Central memory CD8-positive, alpha-beta T cell (primary cell): ENCODE measurements at regions not wholly inside any gene's neighbourhood (a gene's known extent, or its start where the extent isn't known, plus 50 kb on each side); places are given as distances from the start of the nearest gene placed in this dataset.

Source experiments
- ATAC-seq: fragments of 150-1000 bp; cut with Tn5 transposase; replicated peaks from 2 replicates; pipeline ENCODE4 v1.10.0; 2022; ENCODE audit warnings: mild to moderate bottlenecking, moderate FRiP score, moderate number of reproducible peaks; ENCODE audit not compliant: poor library complexity, severe bottlenecking; ENCODE audit errors: extremely low read depth
- DNase-seq, 2 donors: peaks; one replicate each; pipeline ENCODE4 v3.0.0; 2021; ENCODE audit warnings: low spot score in 2 of 2
- H3K27ac Mint-ChIP-seq: one replicate; pipeline ENCODE4 v1.8.0; 2022; ENCODE audit warnings: low read depth, mild to moderate bottlenecking, moderate library complexity, mixed read lengths
- H3K27me3 Mint-ChIP-seq: one replicate; pipeline ENCODE4 v1.8.0; 2022; ENCODE audit warnings: mixed read lengths
- H3K36me3 Mint-ChIP-seq: one replicate; pipeline ENCODE4 v1.8.0; 2022; ENCODE audit warnings: mild to moderate bottlenecking, moderate library complexity, mixed read lengths; ENCODE audit not compliant: insufficient read depth
- H3K4me1 Mint-ChIP-seq: one replicate; pipeline ENCODE4 v1.8.0; 2022; ENCODE audit warnings: mixed read lengths
- H3K4me3 Mint-ChIP-seq: one replicate; pipeline ENCODE4 v1.8.0; 2022; ENCODE audit warnings: mild to moderate bottlenecking, moderate library complexity, mixed read lengths
- H3K9me3 Mint-ChIP-seq: one replicate; pipeline ENCODE4 v1.8.0; 2022; ENCODE audit warnings: mixed read lengths

- Mint-ChIP-seq H3K27me3 (no peaks in the 10 kb centered on the region), H3K27ac (no peak overlapping the region), H3K9me3 (no peaks in the 10 kb centered on the region), H3K36me3 (peaks cover 1% of the 10 kb centered on the region), H3K4me1 (no peaks in the 10 kb centered on the region), H3K4me3 (no peak overlapping the region)
- DNase-seq (no peak), ATAC-seq (no peak)
Observed at GRCh38 chr5:115016646-115017045, 153.1 kb downstream of the TRIM36 start.

- H3K9me3 Mint-ChIP-seq = peaks cover 12% of the 10 kb centered on the region
- H3K4me1 Mint-ChIP-seq = no peaks in the 10 kb centered on the region
Observed at GRCh38 chr5:114999176-114999575, 170.5 kb downstream of the TRIM36 start.

GRCh38 chr5:114989512-114989911 is 180.2 kb downstream of the TRIM36 start:
- Mint-ChIP-seq H3K36me3 (no peaks in the 10 kb centered on the region), H3K4me1 (no peaks in the 10 kb centered on the region), H3K4me3 (no peak overlapping the region), H3K27ac (no peak overlapping the region), H3K27me3 (no peaks in the 10 kb centered on the region), H3K9me3 (no peaks in the 10 kb centered on the region)
- ATAC-seq (no peak), DNase-seq (no peak)

More at GRCh38 chr5:114999176-114999575, 170.5 kb downstream of the TRIM36 start:
- ATAC-seq (no peak), DNase-seq (no peak)
- Mint-ChIP-seq H3K36me3 (no peaks in the 10 kb centered on the region), H3K27me3 (no peaks in the 10 kb centered on the region), H3K27ac (no peak overlapping the region), H3K4me3 (no peak overlapping the region)

GRCh38 chr5:114988096-114988495 is 181.6 kb downstream of the TRIM36 start:
- no peak for ATAC-seq

GRCh38 chr5:114984796-114985195 is 184.9 kb downstream of the TRIM36 start:
- ATAC-seq = no peak

More at GRCh38 chr5:114988096-114988495, 181.6 kb downstream of the TRIM36 start:
- Mint-ChIP-seq H3K27me3 (no peaks in the 10 kb centered on the region), H3K4me3 (no peak overlapping the region), H3K9me3 (no peaks in the 10 kb centered on the region), H3K36me3 (no peaks in the 10 kb centered on the region), H3K27ac (no peak overlapping the region), H3K4me1 (no peaks in the 10 kb centered on the region)
- no peak for DNase-seq

GRCh38 chr5:114981111-114981510 is 188.6 kb downstream of the TRIM36 start:
- no peak for DNase-seq
- H3K4me1 Mint-ChIP-seq = no peaks in the 10 kb centered on the region
- H3K36me3 Mint-ChIP-seq = no peaks in the 10 kb centered on the region
- ATAC-seq = no peak
- H3K4me3 Mint-ChIP-seq = no peak overlapping the region
- no peak overlapping the region for H3K27ac Mint-ChIP-seq
- H3K27me3 Mint-ChIP-seq = no peaks in the 10 kb centered on the region
- H3K9me3 Mint-ChIP-seq = no peaks in the 10 kb centered on the region

More at GRCh38 chr5:114984796-114985195, 184.9 kb downstream of the TRIM36 start:
- H3K4me3 Mint-ChIP-seq = no peak overlapping the region
- no peaks in the 10 kb centered on the region for H3K9me3 Mint-ChIP-seq
- H3K4me1 Mint-ChIP-seq = no peaks in the 10 kb centered on the region
- H3K27ac Mint-ChIP-seq = no peak overlapping the region
- no peaks in the 10 kb centered on the region for H3K27me3 Mint-ChIP-seq
- DNase-seq = no peak
- H3K36me3 Mint-ChIP-seq = no peaks in the 10 kb centered on the region

GRCh38 chr5:114977979-114978573 is 191.6 kb downstream of the TRIM36 start:
- ATAC-seq (no peak), DNase-seq (no peak)
- Mint-ChIP-seq H3K27ac (no peak overlapping the region), H3K4me3 (no peak overlapping the region), H3K4me1 (no peaks in the 10 kb centered on the region), H3K36me3 (peaks cover 2% of the 10 kb centered on the region), H3K9me3 (no peaks in the 10 kb centered on the region), H3K27me3 (no peaks in the 10 kb centered on the region)

GRCh38 chr5:114969482-114969881 is 200.2 kb downstream of the TRIM36 start:
- peaks cover 5% of the 10 kb centered on the region for H3K9me3 Mint-ChIP-seq
- H3K27ac Mint-ChIP-seq = no peak overlapping the region
- no peak overlapping the region for H3K4me3 Mint-ChIP-seq
- no peaks in the 10 kb centered on the region for H3K36me3 Mint-ChIP-seq
- H3K27me3 Mint-ChIP-seq = no peaks in the 10 kb centered on the region
- no peak for DNase-seq
- no peaks in the 10 kb centered on the region for H3K4me1 Mint-ChIP-seq
- ATAC-seq = no peak

GRCh38 chr5:114957384-114957783 is 212.3 kb downstream of the TRIM36 start:
- DNase-seq = no peak
- Mint-ChIP-seq H3K4me3 (no peak overlapping the region), H3K36me3 (no peaks in the 10 kb centered on the region), H3K27me3 (no peaks in the 10 kb centered on the region), H3K4me1 (no peaks in the 10 kb centered on the region), H3K27ac (no peak overlapping the region), H3K9me3 (peaks cover 7% of the 10 kb centered on the region)
- ATAC-seq = no peak

GRCh38 chr5:114953565-114953964 is 216.1 kb downstream of the TRIM36 start:
- H3K27ac Mint-ChIP-seq = no peak overlapping the region
- H3K27me3 Mint-ChIP-seq = no peaks in the 10 kb centered on the region
- H3K4me1 Mint-ChIP-seq = no peaks in the 10 kb centered on the region
- no peak overlapping the region for H3K4me3 Mint-ChIP-seq
- DNase-seq = no peak
- ATAC-seq = no peak
- H3K9me3 Mint-ChIP-seq = no peaks in the 10 kb centered on the region
- no peaks in the 10 kb centered on the region for H3K36me3 Mint-ChIP-seq

- H3K27me3 Mint-ChIP-seq = no peaks in the 10 kb centered on the region
- no peaks in the 10 kb centered on the region for H3K36me3 Mint-ChIP-seq
- H3K27ac Mint-ChIP-seq = no peak overlapping the region
- no peak for ATAC-seq
- no peak for DNase-seq
- no peaks in the 10 kb centered on the region for H3K4me1 Mint-ChIP-seq
- H3K9me3 Mint-ChIP-seq = no peaks in the 10 kb centered on the region
- no peak overlapping the region for H3K4me3 Mint-ChIP-seq
Observed at GRCh38 chr5:114952876-114953275, 216.8 kb downstream of the TRIM36 start.

GRCh38 chr5:114949756-114950155 is 220.0 kb downstream of the TRIM36 start:
- Mint-ChIP-seq H3K4me3 (no peak overlapping the region), H3K4me1 (no peaks in the 10 kb centered on the region), H3K36me3 (no peaks in the 10 kb centered on the region), H3K27ac (no peak overlapping the region), H3K27me3 (no peaks in the 10 kb centered on the region), H3K9me3 (no peaks in the 10 kb centered on the region)
- ATAC-seq (no peak), DNase-seq (no peak)

GRCh38 chr5:114948986-114949621 is 220.6 kb downstream of the TRIM36 start:
- ATAC-seq (no peak), DNase-seq (no peak)
- H3K27ac Mint-ChIP-seq = no peak overlapping the region
- H3K9me3 Mint-ChIP-seq = no peaks in the 10 kb centered on the region
- no peaks in the 10 kb centered on the region for H3K36me3 Mint-ChIP-seq
- no peaks in the 10 kb centered on the region for H3K27me3 Mint-ChIP-seq
- no peak overlapping the region for H3K4me3 Mint-ChIP-seq
- no peaks in the 10 kb centered on the region for H3K4me1 Mint-ChIP-seq
